ENCODE measurements at regions not wholly inside any gene's neighbourhood (a gene's known extent, or its start where the extent isn't known, plus 50 kb on each side); places are given as distances from the start of the nearest gene placed in this dataset.
"Not testable (repeated sequence)": the region's sequence is repeated elsewhere in the genome, so short reads cannot be mapped to it uniquely, and the experiment has no call there.

DNA sequence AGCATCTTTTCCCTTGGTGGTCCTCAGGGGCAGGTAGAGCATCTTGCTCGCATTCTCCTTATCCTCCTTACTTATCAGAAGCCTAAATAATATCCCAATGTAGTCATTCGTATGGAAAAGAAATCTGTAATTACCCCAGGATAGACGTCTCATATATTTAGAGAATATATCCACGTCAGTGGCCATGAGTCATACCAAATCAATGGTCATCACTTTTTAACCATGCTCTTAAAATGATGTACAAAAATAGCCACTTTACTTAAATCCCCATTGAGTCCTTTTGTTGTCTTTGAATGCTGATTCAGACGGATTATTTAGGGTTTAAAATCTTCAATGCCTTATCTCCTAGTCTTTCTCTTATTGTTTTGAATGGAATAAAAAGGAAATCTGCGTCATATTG lies 231.7 kb upstream of the STXBP5 start:
- no peaks in the 10 kb centered on the region for H3K4me1 Mint-ChIP-seq
- H3K27me3 Mint-ChIP-seq, result no peaks in the 10 kb centered on the region
- H3K27ac Mint-ChIP-seq, result no peak overlapping the region
- no peak overlapping the region for H3K4me3 Mint-ChIP-seq
- H3K9me3 Mint-ChIP-seq, result no peaks in the 10 kb centered on the region
- H3K36me3 Mint-ChIP-seq, result no peaks in the 10 kb centered on the region

DNA sequence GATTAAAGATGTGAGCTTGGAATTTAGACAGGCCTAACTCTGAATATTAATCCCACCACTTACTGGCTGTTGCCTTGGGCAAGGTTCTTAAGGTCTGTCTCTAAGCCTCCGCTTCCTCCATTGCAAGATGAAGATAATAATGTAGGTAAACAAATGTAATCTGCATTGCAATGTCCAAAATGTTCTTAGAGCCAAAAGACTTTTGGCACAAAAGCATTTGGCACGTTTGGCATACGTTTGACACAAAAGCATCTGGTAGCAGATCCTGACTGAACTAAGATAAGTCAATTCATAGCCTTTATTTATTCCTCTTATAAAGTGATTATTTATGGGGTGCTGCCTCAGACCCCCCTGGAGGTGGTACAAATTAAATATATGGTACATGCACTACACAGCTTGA lies 229.9 kb upstream of the STXBP5 start:
- Mint-ChIP-seq H3K27ac (no peak overlapping the region), H3K36me3 (no peaks in the 10 kb centered on the region), H3K9me3 (no peaks in the 10 kb centered on the region), H3K4me3 (no peak overlapping the region), H3K27me3 (no peaks in the 10 kb centered on the region), H3K4me1 (no peaks in the 10 kb centered on the region)

- no peak overlapping the region for H3K27ac Mint-ChIP-seq
- H3K9me3 Mint-ChIP-seq, result no peaks in the 10 kb centered on the region
- no peaks in the 10 kb centered on the region for H3K4me1 Mint-ChIP-seq
- H3K4me3 Mint-ChIP-seq, result no peak overlapping the region
- H3K36me3 Mint-ChIP-seq, result no peaks in the 10 kb centered on the region
- H3K27me3 Mint-ChIP-seq, result no peaks in the 10 kb centered on the region
These were observed 229.1 kb upstream of the STXBP5 start for GRCh38 chr6:146975093-146975492.

- Mint-ChIP-seq H3K27ac (no peak overlapping the region), H3K36me3 (no peaks in the 10 kb centered on the region), H3K9me3 (no peaks in the 10 kb centered on the region), H3K4me3 (no peak overlapping the region), H3K27me3 (no peaks in the 10 kb centered on the region), H3K4me1 (no peaks in the 10 kb centered on the region)
These were observed 223.3 kb upstream of the STXBP5 start for GRCh38 chr6:146980900-146981329.

DNA sequence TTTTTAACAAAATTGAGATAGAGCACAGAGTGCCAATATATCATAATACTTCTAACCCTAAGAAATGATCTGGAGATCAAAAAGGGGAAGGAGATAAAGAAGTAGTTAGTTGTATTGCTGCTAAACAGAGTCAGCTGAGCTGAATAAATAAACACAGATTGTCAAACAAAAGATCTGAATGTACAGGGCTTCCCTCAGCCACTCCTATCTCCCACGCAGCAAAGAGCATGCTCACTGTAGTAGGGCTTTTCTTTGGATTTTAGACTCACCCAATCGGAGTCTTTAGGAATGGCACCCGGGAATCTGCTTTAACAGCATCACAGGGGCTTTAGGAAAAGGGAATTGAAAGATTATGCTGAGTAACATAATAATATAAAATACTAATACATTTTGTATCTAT lies 222.2 kb upstream of the STXBP5 start:
- Mint-ChIP-seq H3K4me3 (no peak overlapping the region), H3K4me1 (no peaks in the 10 kb centered on the region), H3K27ac (no peak overlapping the region), H3K36me3 (no peaks in the 10 kb centered on the region), H3K27me3 (no peaks in the 10 kb centered on the region), H3K9me3 (no peaks in the 10 kb centered on the region)

DNA sequence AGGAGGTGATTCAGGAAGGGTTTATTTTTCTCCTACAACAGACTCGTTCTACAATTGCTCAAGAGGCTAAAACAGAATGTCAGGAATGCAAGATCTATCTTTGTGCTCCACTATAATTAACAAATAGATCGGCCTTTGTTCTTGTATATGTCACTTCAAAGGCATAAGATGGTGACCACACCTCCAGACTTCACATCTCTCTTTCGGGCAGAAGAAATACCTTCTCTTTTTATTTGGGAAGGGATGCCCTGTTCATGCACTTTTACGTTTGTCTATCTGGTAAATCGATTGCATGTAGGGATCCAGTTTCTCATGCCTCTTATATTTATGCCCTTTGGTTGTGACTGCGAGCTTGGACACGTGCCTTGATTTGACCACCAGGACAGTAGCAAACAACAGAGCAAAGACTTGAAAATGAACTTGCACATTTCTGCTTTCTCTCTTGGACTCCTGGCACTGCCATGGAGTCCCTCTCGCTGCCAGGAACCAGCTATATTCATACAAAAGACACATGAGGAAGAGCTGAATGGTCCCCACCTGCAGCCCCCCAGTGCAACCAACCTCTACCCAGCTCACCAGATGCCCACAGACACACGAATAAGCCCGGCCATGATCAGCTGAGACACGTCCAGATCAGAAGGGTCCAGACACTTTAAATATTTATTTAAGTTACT lies 219.8 kb upstream of the STXBP5 start:
- Mint-ChIP-seq H3K27me3 (no peaks in the 10 kb centered on the region), H3K4me1 (no peaks in the 10 kb centered on the region), H3K9me3 (no peaks in the 10 kb centered on the region), H3K4me3 (no peak overlapping the region), H3K27ac (no peak overlapping the region), H3K36me3 (no peaks in the 10 kb centered on the region)

- Mint-ChIP-seq H3K27me3 (no peaks in the 10 kb centered on the region), H3K36me3 (no peaks in the 10 kb centered on the region), H3K9me3 (no peaks in the 10 kb centered on the region), H3K4me3 (no peak overlapping the region), H3K4me1 (no peaks in the 10 kb centered on the region), H3K27ac (no peak overlapping the region)
These were observed 219.1 kb upstream of the STXBP5 start for GRCh38 chr6:146985111-146985510.

DNA sequence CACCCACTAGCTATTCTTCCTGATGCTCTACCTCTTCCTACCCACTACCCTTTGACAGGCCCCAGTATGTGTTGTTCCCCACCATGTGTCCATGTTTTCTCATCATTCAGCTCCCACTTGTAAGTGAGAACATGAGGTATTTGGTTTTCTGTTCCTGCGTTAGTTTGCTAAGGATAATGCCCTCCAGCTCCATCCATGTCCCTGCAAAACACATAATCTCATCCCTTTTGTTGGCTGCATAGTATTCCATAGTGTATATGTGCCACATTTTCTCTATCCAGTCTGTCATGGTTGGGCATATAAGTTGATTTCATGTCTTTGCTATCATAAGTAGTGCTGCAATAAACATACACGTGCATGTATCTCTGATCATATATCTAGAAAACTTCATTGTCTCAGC lies 218.3 kb upstream of the STXBP5 start:
- no peak overlapping the region for H3K27ac Mint-ChIP-seq
- H3K36me3 Mint-ChIP-seq, result no peaks in the 10 kb centered on the region
- no peaks in the 10 kb centered on the region for H3K9me3 Mint-ChIP-seq
- no peaks in the 10 kb centered on the region for H3K27me3 Mint-ChIP-seq
- no peak overlapping the region for H3K4me3 Mint-ChIP-seq
- no peaks in the 10 kb centered on the region for H3K4me1 Mint-ChIP-seq

DNA sequence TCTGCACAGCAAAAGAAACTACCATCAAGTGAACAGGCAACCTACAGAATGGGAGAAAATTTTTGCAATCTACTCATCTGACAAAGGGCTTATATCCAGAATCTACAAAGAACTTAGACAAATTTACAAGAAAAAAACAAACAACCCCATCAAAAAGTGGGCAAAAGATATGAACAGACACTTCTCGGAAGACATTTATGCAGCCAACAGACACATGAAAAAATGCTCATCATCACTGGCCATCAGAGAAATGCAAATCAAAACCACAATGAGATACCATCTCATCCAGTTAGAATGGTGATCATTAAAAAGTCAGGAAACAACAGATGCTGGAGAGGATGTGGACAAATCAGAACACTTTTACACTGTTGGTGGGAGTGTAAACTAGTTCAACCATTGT lies 216.3 kb upstream of the STXBP5 start:
- H3K4me3 Mint-ChIP-seq, H3K27me3 Mint-ChIP-seq, H3K36me3 Mint-ChIP-seq, H3K4me1 Mint-ChIP-seq, H3K9me3 Mint-ChIP-seq, H3K27ac Mint-ChIP-seq: not testable (repeated sequence)

GRCh38 chr6:146989860-146990259 lies 214.4 kb upstream of the STXBP5 start:
- no peak overlapping the region for H3K27ac Mint-ChIP-seq
- H3K36me3 Mint-ChIP-seq, result no peaks in the 10 kb centered on the region
- H3K9me3 Mint-ChIP-seq, result no peaks in the 10 kb centered on the region
- H3K4me1 Mint-ChIP-seq, result no peaks in the 10 kb centered on the region
- H3K4me3 Mint-ChIP-seq, result no peak overlapping the region
- H3K27me3 Mint-ChIP-seq, result no peaks in the 10 kb centered on the region

DNA sequence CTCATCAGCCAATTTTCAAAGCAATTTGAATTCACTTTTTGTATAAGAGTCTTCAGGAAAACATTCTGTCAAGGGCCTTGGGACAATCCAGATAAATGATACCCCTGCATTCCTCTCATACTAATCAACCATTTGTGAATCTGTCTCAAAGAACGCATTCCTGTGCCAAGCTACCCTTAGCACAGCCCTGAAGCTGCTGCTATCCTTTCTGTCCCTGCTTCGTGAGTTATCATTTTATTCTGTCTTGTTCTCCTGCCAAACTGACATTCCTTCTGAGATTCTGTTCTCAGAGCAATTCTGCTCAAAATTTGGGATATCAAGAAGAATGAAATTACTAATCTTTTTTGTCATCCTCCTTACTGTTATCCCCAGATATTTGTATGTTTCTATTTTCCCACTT lies 213.9 kb upstream of the STXBP5 start:
- Mint-ChIP-seq H3K27ac (no peak overlapping the region), H3K36me3 (no peaks in the 10 kb centered on the region), H3K4me3 (no peak overlapping the region), H3K4me1 (no peaks in the 10 kb centered on the region), H3K27me3 (no peaks in the 10 kb centered on the region), H3K9me3 (no peaks in the 10 kb centered on the region)

- H3K4me1 Mint-ChIP-seq, result no peaks in the 10 kb centered on the region
- no peak overlapping the region for H3K4me3 Mint-ChIP-seq
- no peaks in the 10 kb centered on the region for H3K27me3 Mint-ChIP-seq
- H3K27ac Mint-ChIP-seq, result no peak overlapping the region
- H3K9me3 Mint-ChIP-seq, result no peaks in the 10 kb centered on the region
- no peaks in the 10 kb centered on the region for H3K36me3 Mint-ChIP-seq
These were observed 213.1 kb upstream of the STXBP5 start for GRCh38 chr6:146990821-146991798.

GRCh38 chr6:146997062-146997461 lies 207.2 kb upstream of the STXBP5 start:
- H3K4me1 Mint-ChIP-seq, result no peaks in the 10 kb centered on the region
- no peak overlapping the region for H3K27ac Mint-ChIP-seq
- H3K27me3 Mint-ChIP-seq, result peaks cover 2% of the 10 kb centered on the region
- H3K4me3 Mint-ChIP-seq, result no peak overlapping the region
- no peaks in the 10 kb centered on the region for H3K9me3 Mint-ChIP-seq
- H3K36me3 Mint-ChIP-seq, result no peaks in the 10 kb centered on the region

GRCh38 chr6:146999766-147000165 lies 204.5 kb upstream of the STXBP5 start:
- Mint-ChIP-seq H3K36me3 (no peaks in the 10 kb centered on the region), H3K27me3 (peaks cover 2% of the 10 kb centered on the region)

GRCh38 chr6:147000545-147001488 lies 203.4 kb upstream of the STXBP5 start:
- Mint-ChIP-seq H3K4me1 (no peaks in the 10 kb centered on the region), H3K4me3 (no peak overlapping the region), H3K27me3 (peaks cover 2% of the 10 kb centered on the region), H3K9me3 (no peaks in the 10 kb centered on the region), H3K36me3 (no peaks in the 10 kb centered on the region), H3K27ac (no peak overlapping the region)

More at GRCh38 chr6:146999766-147000165, 204.5 kb upstream of the STXBP5 start:
- H3K27ac Mint-ChIP-seq, result no peak overlapping the region
- H3K4me3 Mint-ChIP-seq, result no peak overlapping the region
- no peaks in the 10 kb centered on the region for H3K4me1 Mint-ChIP-seq
- H3K9me3 Mint-ChIP-seq, result no peaks in the 10 kb centered on the region

All from activated naive CD4-positive, alpha-beta T cell treated with anti-CD3 and anti-CD28 coated beads, Interleukin-2, amount 50 U/mL, for 24 hours (primary cell).